WTC11 (cell line): ENCODE measurements at regions not wholly inside any gene's neighbourhood (a gene's known extent, or its start where the extent isn't known, plus 50 kb on each side); places are given as distances from the start of the nearest gene placed in this dataset.

Source experiments
- ATF3 ChIP-seq: sonication (generic); formaldehyde crosslinking; conservative IDR thresholded peaks from 2 replicates; pipeline ENCODE4 v1.8.1; 2022; ENCODE audit warnings: mild to moderate bottlenecking, missing genetic modification reagents
- CTCF ChIP-seq: fragments of 200-600 bp; IDR thresholded peaks from 2 replicates; pipeline ENCODE4 v1.8.0; 2022; ENCODE audit warnings: antibody characterized with exemption
- FOXJ3 ChIP-seq: sonication (generic); formaldehyde crosslinking; IDR thresholded peaks from 2 replicates; pipeline ENCODE4 v1.9.0; 2021; ENCODE audit warnings: missing genetic modification reagents, mild to moderate bottlenecking, borderline replicate concordance
- GABPB1 ChIP-seq: sonication (generic); formaldehyde crosslinking; IDR thresholded peaks from 2 replicates; pipeline ENCODE4 v1.8.1; 2023; ENCODE audit warnings: mild to moderate bottlenecking, missing genetic modification reagents
- IRF2 ChIP-seq: sonication (generic); formaldehyde crosslinking; IDR thresholded peaks from 2 replicates; pipeline ENCODE4 v1.8.0; 2022; ENCODE audit warnings: low read depth, missing genetic modification reagents, borderline replicate concordance
- NFYB ChIP-seq: sonication (generic); formaldehyde crosslinking; conservative IDR thresholded peaks from 2 replicates; pipeline ENCODE4 v1.8.0; 2022; ENCODE audit warnings: low read depth, missing genetic modification reagents
- NR1H2 ChIP-seq: sonication (generic); formaldehyde crosslinking; IDR thresholded peaks from 2 replicates; pipeline ENCODE4 v1.9.0; 2021; ENCODE audit warnings: mild to moderate bottlenecking, moderate library complexity, missing genetic modification reagents
- SP1 ChIP-seq: sonication (generic); formaldehyde crosslinking; conservative IDR thresholded peaks from 2 replicates; pipeline ENCODE4 v1.8.1; 2022; ENCODE audit warnings: missing genetic modification reagents
- ZNF138 ChIP-seq: sonication (generic); formaldehyde crosslinking; conservative IDR thresholded peaks from 2 replicates; pipeline ENCODE4 v1.8.1; 2022; ENCODE audit warnings: mild to moderate bottlenecking, moderate library complexity, missing genetic modification reagents
- ZNF423 ChIP-seq: fragments of 250-450 bp; sonication (Bioruptor Pico); IDR thresholded peaks from 2 replicates; pipeline ENCODE4 v2.1.2; 2022; ENCODE audit warnings: mild to moderate bottlenecking, moderate library complexity
- TF ChIP-seq, protein P1 (sequence below): sonication (generic); formaldehyde crosslinking; IDR thresholded peaks from 2 replicates; pipeline ENCODE4 v1.8.0; 2022; ENCODE audit warnings: mild to moderate bottlenecking, missing genetic modification reagents

GRCh38 chr4:15144967-15145295 lies 142.7 kb downstream of the CPEB2 start:
- TF ChIP-seq NFYB = no peak
- TF ChIP-seq GABPB1 (CRISPR knock-in tag) = no peak
- no peak for TF ChIP-seq ZNF423 (CRISPR knock-in tag)
- no peak for TF ChIP-seq IRF2 (CRISPR knock-in tag)
- TF ChIP-seq ZNF138 = no peak
- no peak for TF ChIP-seq CTCF
- TF ChIP-seq SP1 (CRISPR knock-in tag) = no peak
- TF ChIP-seq, protein P1, sequence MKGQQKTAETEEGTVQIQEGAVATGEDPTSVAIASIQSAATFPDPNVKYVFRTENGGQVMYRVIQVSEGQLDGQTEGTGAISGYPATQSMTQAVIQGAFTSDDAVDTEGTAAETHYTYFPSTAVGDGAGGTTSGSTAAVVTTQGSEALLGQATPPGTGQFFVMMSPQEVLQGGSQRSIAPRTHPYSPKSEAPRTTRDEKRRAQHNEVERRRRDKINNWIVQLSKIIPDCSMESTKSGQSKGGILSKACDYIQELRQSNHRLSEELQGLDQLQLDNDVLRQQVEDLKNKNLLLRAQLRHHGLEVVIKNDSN (CRISPR knock-in tag) = no peak
- TF ChIP-seq NR1H2 (CRISPR knock-in tag) = no peak
- TF ChIP-seq FOXJ3 = no peak
- no peak for TF ChIP-seq ATF3 (CRISPR knock-in tag)
